HG03025 (cell line): ENCODE measurements at regions not wholly inside any gene's neighbourhood (a gene's known extent, or its start where the extent isn't known, plus 50 kb on each side); places are given as distances from the start of the nearest gene placed in this dataset.

Source experiments
- ATAC-seq: cut with Tn5 transposase; IDR thresholded peaks from one replicate; pipeline ENCODE4 v1.9.1; 2021; ENCODE audit warnings: mild to moderate bottlenecking, moderate library complexity; ENCODE audit not compliant: unreplicated experiment, low FRiP score

DNA sequence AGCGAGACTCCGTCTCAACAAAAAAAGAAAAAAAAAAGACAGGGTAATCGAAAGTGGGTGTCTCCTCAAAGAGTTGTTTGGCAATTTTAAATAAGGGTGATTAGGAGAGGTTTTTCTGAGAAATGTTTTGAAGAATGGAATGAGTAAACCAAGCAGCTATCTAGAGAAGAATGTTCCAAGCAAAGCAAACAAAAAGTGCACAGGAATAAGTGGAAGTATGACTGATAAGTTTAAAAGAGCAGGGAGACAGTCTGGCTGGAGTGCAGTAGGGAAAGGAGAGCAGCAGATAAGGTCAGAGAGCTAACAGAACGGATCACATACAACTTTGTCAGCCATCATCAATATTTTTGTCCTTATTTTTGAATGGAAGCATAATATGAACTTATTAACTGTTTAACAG, 853.5 kb downstream of the TUSC7 start:
- ATAC-seq, result no peak

DNA sequence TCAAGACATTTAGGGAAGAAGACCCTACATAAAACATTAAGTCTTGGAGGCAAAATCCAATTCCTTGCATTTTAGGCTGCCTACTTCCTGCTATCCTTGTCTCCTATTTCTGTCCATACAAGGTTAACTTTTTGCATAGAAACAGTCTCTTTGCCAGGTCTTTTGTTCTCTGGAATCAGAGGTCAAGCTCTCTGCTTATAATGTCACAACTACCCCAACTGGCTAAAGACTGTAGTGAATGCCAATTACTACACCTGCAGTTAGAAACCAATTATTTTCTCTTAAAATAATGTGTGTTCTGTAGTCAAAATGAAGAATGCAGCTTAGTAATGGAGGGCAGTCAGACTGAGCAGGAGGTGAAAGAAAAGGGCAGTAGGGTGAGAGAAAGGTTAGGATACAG, 856.2 kb downstream of the TUSC7 start:
- ATAC-seq, result no peak

DNA sequence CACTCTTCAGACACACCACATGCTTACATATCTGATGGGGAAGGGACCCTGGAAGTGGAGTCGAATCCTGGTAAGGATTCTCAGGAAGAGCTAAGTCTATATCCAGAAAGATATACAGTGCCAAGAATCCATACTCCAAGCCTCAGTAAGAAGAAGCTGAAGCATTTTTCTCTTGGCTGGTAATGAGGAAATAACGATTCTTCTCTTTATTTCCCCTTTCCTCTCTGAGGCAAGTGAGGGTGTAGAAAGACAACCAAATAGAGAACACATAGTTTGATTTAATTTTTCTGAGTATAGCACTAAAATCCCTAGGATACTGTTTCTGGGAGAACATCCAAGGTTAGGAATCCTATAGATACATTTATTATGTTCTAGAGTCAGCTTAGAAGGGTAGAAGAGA, 857.3 kb downstream of the TUSC7 start:
- no peak for ATAC-seq

DNA sequence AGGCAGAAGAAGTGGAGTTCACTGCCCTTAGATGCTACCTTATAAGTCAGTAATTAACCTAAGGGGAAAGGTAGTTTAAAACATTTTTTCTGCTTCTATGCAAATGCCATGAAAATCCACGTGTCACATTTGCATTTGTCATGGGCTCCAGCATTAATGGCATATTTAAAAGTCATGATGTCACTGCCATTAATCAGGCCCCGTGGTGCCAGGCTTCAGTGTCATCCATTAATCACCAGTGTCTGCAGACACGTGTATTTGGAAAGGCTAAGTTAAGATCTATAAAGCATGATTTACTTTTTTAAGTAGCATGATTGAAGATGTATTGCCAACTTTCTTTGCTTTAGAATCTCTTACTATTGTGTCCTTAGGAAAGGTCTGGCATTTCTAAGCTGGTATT, 857.8 kb downstream of the TUSC7 start:
- ATAC-seq, result no peak

DNA sequence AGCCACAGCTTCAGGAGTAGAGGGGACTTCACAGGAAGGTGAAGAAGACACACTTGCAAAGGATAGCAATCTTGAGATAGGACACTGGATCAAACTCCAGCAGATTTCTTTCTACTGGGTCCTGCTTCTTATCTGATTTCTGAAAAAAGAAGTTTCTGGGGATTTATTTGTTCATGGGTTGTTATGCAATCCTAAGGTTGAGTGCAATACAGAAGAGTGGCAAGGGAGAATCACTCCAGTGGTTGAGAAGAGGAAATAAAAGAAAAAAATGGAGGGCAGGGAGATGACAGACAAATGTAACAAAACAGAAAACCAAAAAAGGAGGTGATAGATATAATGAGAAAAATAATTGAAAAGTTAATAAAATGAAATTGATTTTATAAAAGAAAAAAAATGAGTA, 858.3 kb downstream of the TUSC7 start:
- ATAC-seq, result no peak

DNA sequence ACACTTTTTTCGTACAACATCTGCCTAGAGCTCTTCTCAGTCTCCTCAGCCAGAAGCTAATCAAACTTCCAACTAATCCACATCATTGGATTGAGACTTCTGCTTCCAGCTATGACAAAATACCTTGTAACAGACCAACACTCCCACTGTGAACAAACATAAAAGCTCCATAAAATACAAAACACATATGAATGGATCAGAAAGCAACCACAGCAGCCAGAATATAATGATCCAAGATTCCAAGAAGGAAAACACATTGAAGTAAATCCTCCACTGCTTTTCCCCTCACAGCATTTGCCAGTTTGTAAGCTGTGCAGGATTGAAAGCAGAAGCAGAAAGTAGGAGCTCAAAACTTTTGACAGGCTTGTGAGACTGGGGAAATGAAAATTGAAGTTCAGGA, 863.2 kb downstream of the TUSC7 start:
- ATAC-seq, result no peak

DNA sequence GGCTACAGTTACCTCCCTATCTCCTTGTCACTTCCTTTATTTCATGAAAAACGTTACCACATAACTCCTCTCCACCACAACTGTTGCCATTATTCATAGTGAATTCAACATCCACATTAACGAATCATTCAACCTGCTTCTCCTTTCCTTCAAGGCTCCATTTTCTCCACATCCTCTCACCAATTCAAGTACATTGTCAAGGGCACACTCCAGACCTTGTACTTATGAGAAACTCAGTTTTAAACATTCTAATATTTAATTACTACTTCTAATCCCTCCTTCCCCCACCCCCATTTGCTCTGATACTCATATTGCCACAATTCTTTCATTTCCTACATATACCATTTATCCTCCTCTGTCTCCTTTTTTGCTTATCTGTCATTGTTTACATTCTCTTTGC, 871.2 kb downstream of the TUSC7 start:
- ATAC-seq, result no peak

DNA sequence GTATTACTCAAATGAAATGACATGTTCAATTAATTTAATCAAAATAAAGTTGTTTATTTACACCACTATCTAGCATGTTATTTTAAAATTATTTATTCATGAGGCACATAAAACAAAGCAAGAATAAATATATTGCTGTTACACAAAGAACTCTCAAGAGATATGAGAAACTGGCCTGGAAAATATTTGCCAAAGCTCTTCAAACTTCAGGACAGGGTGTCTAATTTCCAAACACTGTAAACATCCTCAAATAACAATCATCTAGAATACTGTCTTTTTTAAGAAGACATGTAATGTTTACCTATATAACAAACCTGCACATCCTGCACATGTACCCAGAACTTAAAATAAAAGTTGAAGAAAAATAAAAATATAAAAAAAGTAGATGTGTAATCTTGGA, 876.6 kb downstream of the TUSC7 start:
- no peak for ATAC-seq

DNA sequence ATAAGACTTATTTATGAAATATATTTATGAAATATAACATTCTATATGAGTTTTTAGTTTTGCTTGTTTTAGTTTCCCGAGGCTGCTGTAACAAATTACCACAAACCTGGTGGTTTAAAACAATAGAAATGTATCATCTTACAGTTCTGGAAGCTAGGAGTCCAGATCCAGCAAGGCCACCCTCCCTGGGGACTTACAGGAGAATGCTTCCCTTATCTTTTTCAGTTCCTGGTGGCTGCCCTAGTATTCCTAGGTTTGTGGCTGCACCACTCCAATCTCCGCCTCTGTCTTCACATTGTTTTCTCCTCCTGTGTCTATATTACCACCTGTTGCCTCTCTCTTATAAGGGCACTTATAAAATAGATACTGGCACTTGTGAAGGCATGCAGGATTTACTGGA, 877.8 kb downstream of the TUSC7 start:
- no peak for ATAC-seq

DNA sequence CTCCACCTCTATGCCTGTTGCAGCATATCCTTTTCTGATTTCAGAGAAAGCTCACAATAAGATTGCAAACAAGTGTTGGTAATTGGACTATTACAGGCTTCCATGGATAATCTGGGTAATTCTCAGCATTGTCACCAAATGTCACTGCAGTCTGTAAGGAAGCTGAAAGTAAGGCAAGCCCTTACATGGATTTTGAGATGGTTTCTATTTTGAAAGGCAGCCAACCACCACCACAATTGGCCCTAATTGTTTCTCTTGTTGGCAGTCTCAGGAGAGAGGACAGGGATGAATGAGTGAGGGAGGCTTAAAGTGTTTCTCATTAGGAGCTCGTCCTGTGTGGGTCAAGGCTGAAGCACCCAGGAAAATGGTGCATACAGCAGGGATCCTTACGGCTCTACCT, 879.9 kb downstream of the TUSC7 start:
- no peak for ATAC-seq

DNA sequence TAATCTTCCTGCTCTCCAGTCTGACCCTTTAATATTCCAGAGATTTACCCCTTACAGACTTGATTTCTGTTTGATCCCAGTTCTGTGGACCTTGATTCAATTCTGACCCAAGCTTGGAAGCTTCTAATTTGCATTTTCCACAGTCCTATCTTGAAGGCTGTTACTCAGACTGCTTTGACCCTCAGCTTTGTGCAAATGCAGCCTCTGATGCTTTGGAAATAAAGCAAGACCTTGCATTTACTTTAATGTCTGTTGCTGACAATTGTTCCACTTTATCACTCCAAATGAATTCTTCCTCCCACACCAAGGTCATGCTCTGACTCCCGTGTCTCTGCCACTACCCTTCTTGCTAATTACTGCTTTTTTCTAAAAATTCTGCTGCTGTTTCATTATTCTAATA, 886.0 kb downstream of the TUSC7 start:
- no peak for ATAC-seq

DNA sequence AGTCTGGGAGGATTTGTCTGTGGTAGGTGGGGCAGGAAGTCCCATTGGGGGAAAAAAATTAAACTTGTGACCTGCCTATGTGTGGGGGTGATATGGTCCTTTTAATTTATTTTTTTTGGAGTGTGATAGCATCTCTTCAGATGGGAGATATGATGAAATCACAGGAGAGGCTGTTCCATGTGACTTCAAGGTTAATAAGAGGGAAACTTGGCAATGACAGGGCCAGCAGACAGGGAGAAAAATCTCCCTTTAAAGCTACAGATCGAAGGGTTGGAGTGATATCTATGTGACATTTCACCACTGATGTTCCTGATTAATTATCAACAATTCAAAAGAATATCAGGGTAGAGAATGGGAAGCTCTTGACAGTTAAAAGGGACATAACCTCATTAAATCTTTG, 886.9 kb downstream of the TUSC7 start:
- no peak for ATAC-seq

DNA sequence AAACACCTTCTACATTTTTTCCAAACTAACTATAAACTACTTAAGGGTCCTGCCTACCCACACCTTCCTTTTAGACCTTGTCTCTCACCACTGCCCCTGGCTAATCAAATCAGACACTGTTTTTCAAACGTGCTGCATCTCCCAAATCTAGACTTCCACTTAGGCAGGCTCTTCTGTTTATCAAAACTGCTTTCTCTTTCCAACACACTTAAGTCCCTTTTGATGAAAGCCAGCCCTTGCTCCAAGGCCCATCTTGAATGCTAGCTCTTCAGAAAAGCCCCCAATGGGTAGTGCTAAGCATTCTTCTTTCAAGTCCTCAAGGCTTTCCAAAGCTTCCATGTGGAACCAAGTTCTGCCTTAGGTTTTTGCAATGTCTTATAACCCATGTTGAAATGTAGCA, 888.3 kb downstream of the TUSC7 start:
- ATAC-seq, result no peak

DNA sequence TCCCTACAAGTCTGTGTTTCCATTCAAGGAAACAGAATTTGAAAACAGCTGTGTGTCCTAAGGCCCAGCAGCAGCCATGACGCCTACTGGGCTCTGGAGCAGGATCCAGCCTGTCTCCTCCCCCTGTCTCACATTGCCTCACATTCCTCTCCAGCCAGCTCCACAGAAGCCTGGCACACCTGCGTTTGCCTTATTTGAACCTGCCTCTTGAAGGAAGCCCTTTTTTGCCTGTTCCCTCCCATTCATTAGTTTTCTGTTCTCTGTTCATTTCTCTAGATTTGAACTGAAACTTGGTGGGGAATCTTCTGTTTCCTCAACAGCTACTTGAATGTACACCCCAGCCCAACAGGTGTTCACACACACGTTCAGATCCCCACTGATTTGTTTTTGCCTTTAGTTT, 890.5 kb downstream of the TUSC7 start:
- ATAC-seq, result peak; percentile 88

DNA sequence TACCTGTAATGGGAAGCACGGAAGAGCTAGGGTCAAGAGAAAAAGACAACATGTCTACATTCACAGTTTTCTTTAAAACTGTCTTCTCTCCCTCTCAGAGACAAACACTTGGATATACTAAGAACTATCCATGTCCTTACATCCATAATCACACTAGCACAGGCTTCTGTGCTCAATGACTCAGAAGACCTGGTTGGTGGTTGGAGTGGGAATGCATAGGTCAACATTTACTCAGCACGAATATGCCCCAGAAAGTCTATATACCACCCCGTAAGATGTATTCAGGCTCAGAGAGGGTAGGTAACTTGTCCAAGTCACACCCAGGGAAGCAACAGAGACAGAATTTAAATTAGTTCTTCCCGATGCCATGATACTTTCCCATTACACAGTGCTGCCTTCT, 891.1 kb downstream of the TUSC7 start:
- ATAC-seq, result no peak

DNA sequence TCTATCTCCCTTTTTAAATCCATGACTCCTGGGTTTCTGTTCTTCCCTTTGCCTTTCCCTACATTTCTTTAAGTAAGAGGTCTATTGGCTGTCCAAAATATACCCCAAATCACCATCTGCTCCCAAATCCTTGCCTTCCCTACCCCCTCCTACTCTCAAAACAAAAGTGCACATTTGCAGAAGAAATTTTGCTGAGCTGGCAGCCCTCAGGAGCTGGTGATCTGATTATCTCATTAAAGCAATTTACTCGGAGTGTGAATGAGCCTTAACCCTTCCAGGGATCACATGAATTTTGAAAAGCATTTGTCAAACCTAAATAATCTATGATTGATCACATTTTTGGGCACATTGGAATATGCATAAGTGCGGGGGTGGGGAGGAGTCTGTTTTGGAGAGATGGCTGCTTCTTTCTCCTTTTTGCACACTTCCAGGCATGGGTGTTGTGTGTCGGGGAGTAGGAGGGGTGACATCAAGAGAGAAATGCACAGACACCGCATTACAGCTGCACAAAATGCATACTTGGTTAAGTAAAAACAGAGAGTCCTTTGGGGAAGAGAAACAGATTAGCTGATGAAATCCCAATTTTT, 892.6 kb downstream of the TUSC7 start:
- no peak for ATAC-seq

DNA sequence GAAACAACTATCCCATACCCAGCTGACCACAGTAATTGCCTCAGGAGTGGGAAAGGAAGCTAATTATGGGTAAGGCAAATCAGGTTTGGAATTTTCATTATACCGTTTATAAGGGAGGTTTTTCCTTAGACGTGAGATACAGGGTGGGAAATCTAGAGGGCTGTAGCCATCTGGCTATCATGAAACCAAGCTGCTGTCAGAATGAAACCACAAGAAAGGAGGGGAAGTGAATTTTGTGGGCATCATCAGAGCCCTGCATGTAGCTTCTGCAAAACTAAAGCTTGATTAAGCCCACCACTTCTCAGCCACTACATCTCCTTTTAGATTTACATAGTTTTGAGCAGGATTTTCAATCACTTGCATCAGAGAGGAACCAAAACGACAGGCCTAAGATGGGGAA, 893.5 kb downstream of the TUSC7 start:
- ATAC-seq, result peak; percentile 42

DNA sequence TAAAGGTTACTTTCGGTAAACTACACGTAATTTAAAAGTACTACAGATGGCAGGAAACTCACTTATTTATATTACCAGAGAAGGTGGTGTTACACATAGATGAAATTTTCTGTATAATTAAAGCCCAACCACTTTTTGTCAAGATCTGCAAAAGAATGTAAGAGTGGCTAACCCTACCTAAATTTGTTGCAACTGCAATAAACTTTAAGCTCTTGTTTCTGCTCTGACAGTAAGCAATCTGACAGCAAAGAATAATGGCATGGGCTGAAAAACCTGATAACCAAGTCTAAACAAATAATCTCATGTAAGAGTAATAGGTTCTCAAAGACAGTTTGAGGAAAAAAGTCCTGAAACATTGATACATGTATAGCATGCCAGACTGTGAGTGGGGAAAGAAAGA, 897.3 kb downstream of the TUSC7 start:
- ATAC-seq, result no peak

DNA sequence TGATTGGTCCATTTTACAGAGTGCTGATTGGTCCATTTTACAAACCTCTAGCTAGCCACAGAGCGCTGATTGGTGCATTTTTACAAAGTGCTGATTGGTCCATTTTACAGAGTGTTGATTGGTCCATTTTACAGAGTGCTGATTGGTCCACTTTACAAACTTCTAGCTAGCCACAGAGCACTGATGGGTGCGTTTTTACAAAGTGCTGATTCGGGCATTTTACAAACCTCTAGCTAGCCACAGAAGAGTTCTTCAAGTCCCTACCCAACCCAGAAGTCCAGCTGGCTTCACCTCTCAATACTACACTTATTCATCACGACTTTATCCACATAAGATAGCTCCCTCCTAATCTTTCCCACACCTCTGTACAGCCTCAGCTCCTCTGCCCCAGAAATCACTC, 899.8 kb downstream of the TUSC7 start:
- no peak for ATAC-seq

DNA sequence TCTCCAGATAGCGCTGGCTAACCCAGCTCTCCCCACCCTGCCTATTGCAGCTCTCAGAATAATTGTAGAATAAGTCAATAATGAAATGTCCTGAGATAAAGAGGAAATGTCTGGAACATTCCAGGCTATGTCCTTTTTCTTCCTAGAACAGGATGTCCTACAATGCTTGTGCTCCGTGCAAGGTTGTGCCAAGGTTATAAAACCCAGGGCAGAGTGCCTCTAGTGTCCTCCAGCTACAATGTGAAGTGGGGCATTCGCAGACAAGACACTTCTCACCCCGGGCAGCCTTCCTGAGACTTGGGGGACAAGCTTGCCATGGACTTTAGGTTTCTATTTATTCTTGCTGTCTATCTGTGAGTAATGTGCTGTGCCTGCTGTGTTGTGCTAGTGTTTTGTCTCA, 900.6 kb downstream of the TUSC7 start:
- ATAC-seq, result no peak

DNA sequence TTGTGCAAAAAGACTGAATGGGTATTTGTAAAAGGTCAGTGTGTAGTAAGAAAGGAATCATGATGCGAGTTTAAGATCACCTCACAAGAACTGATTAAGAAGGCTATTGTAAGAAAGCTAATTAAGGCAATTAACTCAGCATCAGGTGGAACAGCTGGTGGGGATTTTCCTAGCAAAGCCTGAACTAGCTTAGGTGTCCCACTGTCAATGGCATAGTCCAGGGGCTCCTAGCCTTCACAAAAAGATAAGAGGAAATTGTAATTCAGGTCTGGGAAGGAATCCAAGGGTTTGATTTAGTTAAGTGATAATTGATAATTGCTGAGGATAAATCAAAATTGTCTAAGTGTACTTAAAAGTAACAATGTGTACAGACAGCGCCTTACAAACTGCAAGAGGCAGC, 901.6 kb downstream of the TUSC7 start:
- no peak for ATAC-seq

DNA sequence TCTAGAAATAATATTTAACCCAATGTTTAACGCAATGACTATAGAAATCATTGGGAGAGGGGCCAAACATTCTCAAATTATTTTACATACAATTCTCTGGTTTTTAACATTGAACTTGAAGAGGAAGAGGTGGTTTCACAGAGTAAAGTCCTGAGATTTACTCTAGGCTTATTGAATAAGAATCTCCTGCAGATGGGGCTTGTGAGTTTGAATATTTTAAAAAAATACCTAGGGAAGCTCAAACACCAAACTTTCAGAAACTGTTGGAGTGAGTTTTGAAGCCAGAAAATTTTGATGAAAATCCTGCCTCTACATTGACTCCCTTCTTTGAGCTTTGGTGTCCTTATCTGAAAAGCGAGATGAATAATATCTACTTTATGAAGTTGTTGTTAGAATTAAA, 906.6 kb downstream of the TUSC7 start:
- no peak for ATAC-seq

DNA sequence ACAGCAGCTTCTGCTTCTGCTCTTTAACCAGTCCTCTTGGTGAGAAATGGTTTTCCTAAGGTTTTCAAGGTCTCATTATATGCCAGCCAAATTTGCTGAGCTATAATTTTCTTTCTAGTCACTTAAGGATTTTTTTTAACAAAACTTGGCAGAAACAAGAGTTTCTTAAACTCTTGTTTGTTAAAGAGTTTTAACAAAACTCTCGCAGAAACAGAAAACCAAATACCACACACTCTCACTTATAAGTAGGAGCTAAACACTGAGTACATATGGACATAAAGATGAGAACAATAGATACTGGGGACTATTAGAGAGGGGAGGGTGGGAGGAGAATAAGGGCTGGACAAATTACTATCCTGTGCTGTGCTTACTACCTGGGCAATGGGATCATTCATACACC, 908.3 kb downstream of the TUSC7 start:
- no peak for ATAC-seq
